ENCODE measurements at regions not wholly inside any gene's neighbourhood (a gene's known extent, or its start where the extent isn't known, plus 50 kb on each side); places are given as distances from the start of the nearest gene placed in this dataset.
A peak's percentile ranks its signal among the peaks of the same experiment; 100 is the strongest.

DNA sequence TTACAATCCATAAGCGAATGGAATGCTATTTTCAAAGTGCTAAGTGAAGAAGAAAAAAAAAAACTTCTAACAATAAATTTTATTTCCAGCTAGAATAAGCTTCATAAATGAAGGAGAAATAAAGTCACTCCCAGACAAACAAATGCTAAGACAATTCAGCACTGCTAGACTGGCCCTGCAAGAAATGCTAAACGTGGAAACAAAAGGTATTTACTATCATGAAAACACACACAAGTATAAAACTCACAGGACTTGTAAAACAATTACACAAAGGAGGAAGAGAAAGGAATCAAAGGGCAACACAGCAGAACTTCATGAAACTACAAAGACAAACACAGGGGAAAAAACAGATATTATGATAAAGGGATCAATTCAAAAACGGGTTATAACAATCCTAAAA, 85.8 kb upstream of the NELL2 start:
- no peak for DNase-seq

DNA sequence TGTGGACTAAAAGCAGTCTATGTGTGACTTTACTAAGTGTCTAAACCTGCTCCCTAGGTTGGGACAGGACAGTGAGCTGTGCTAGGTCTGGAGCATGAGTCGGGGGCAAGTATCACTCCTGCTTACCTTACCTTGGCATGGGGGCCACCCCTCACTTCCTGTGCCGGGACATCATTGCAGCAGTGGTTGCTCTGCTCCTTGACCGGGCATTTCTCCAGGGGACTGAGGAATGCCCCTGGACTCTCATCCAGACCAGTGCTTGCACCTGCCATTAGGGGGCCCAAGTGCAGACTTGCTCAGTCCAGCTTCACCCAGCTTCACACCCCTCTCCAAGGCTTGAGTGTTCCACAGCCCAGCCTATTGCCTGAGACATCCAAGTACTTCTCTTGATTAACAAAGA, 84.7 kb upstream of the NELL2 start:
- DNase-seq: no peak

GRCh38 chr12:44960423-44960822, 84.3 kb upstream of the NELL2 start:
- DNase-seq: no peak

- DNase-seq: no peak
These were observed 71.0 kb upstream of the NELL2 start for GRCh38 chr12:44947163-44947562.

DNA sequence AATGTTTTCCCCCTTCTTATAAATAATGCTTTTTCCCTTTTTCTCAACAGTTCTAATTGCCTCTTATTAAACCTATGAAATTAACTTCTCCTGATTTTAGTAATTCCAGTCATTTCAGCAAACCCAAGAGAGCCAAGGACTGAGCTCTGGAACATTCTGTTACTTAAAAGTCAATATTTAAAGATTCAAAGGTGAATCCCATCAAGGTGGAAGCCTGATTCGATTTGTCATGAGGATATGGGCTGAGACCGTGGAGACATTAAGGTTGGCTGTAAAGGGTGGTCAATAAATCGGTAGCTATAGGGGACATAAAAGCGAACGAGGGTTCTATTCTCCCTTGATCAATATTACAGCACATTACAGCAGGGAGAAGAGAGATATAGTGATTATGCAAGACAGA, 66.6 kb upstream of the NELL2 start:
- DNase-seq: no peak

DNA sequence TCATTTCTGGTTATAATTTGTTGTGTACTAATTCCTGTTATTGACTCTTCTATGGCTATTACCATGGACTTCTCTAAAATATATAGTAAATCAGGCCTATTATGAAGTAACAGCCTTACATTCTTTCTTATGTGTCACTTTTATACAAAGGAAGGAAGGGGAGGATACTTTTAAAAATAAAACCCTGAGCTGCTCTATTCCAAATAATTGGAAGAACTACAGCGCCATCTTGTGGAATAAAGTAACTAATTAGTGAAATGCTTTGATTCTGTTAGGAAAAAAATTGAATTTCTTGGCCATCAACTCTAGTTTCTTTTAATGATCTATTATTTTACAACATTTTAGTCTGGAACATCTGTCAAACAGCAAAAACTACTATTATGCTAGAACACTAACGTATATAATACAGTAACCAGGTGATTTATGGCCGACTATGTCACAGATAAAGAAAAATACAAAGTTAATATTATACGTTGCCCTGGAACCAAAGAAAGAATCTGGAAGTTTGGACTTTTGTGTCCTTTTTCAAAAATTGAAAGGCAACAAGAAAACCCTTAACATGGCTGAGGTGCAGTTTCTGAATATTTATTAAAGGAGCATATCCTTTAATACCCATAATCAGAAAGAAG, 55.0 kb upstream of the NELL2 start:
- DNase-seq: peak; percentile 78

DNA sequence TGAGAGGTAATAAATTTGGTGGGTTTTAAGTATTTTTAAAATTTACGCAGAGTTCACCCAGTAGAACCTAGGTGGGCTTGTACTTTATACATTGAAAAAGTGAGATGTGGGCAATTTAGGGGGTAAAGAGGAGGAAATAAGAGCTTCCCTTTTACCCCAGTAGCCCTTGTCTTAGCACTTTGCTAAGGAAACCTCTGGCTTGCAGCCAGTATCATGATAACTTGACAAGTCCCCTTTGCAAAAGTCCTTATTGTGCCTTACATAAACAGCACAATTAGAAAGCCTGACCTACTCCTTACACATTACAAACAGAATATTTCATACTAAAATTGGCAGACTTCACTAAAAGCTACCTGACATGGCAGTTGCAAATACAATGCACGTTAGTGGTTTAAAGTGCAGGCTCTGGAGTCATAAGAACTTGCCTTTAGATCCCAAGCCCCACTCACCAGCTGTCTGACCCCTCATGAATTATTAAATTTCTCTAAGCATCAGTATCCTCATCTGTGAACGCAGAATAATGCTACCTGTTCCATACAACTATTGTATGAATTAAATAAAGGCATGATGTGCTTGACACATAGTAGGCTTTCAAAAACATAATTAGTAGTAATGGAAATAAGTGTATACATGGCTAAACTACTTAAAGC, 53.2 kb upstream of the NELL2 start:
- DNase-seq: peak; percentile 76

Data from NCI-H1105 treated with DMSO at 0.1 percent for 48 hours (cell line).